Ishikawa (cell line): ENCODE measurements at regions not wholly inside any gene's neighbourhood (a gene's known extent, or its start where the extent isn't known, plus 50 kb on each side); places are given as distances from the start of the nearest gene placed in this dataset.

ENCODE experiments used
- CEBPB ChIP-seq: IDR thresholded peaks from 2 replicates; pipeline ENCODE4 v1.6.1; 2012
- EGR1 ChIP-seq: IDR thresholded peaks from 2 replicates; pipeline ENCODE4 v1.6.1; 2012
- RAD21 ChIP-seq: IDR thresholded peaks from 2 replicates; pipeline ENCODE4 v1.6.1; 2012; ENCODE audit warnings: low read depth
- REST ChIP-seq: IDR thresholded peaks from 2 replicates; pipeline ENCODE4 v1.6.1; 2012; ENCODE audit warnings: low read depth, mild to moderate bottlenecking
- TAF1 ChIP-seq: IDR thresholded peaks from 2 replicates; pipeline ENCODE4 v1.6.1; 2012; ENCODE audit warnings: low read depth, mild to moderate bottlenecking
- TCF12 ChIP-seq: IDR thresholded peaks from 2 replicates; pipeline ENCODE4 v1.6.1; 2012; ENCODE audit warnings: low read depth
- YY1 ChIP-seq: IDR thresholded peaks from 2 replicates; pipeline ENCODE4 v1.6.1; 2012; ENCODE audit warnings: low read depth
- TF ChIP-seq, protein P1 (sequence below): IDR thresholded peaks from 2 replicates; pipeline ENCODE4 v1.6.1; 2012

GRCh38 chr10:131657985-131658330 is 242.8 kb upstream of the PPP2R2D start:
- no peak for TF ChIP-seq RAD21
- TF ChIP-seq TCF12, result no peak
- TF ChIP-seq, protein P1, sequence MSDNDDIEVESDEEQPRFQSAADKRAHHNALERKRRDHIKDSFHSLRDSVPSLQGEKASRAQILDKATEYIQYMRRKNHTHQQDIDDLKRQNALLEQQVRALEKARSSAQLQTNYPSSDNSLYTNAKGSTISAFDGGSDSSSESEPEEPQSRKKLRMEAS, result no peak
- no peak for TF ChIP-seq REST
- TF ChIP-seq EGR1, result no peak
- TF ChIP-seq YY1, result no peak
- no peak for TF ChIP-seq CEBPB
- no peak for TF ChIP-seq TAF1
